ENCODE measurements at regions not wholly inside any gene's neighbourhood (a gene's known extent, or its start where the extent isn't known, plus 50 kb on each side); places are given as distances from the start of the nearest gene placed in this dataset.

DNA sequence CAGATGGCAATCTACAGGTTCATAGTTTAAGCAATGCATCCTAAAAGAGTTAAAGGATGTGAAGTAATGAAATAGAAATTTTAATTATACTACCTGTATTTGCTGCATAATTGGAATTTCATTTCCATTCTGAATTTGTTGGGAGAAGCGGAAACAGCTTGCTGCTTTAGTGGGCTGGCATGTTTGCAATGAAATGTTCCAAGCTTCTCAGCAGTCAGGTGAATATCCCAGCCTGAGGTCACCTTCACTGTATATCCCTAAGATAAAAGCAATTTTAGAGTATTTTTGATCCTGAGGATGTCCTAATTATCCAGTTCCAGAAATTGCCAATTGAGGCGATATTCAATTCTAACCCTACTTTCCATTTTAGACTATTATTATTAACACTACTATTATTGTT is 136.1 kb upstream of the ARSJ start:
- Histone ChIP-seq H3K4me3 (ENCODE audit: low read length in 3 of 3) (no peak overlapping the region), H3K36me3 (ENCODE audit: control insufficient read depth in 2 of 3, insufficient read depth in 3 of 3, low read length in 3 of 3) (no peaks in the 10 kb centered on the region), H3K9me3 (ENCODE audit: control insufficient read depth in 2 of 3, insufficient read depth in 1 of 3, low read length in 3 of 3) (no peaks in the 10 kb centered on the region), H3K27ac (ENCODE audit: low read depth in 2 of 2, low read length in 2 of 2) (no peak overlapping the region), H3K4me1 (ENCODE audit: control insufficient read depth in 2 of 3, insufficient read depth in 2 of 3, low read depth in 1 of 3, low read length in 3 of 3) (no peaks in the 10 kb centered on the region), H3K9ac (ENCODE audit: low read length in 3 of 3) (no peak overlapping the region), H3K27me3 (ENCODE audit: control insufficient read depth, insufficient read depth, low read length) (no peaks in the 10 kb centered on the region)
- intact Hi-C loops (cut with DNase I): no loop called here
- FAIRE-seq: no peak
- no peak for DNase-seq
- TF ChIP-seq, protein P1, sequence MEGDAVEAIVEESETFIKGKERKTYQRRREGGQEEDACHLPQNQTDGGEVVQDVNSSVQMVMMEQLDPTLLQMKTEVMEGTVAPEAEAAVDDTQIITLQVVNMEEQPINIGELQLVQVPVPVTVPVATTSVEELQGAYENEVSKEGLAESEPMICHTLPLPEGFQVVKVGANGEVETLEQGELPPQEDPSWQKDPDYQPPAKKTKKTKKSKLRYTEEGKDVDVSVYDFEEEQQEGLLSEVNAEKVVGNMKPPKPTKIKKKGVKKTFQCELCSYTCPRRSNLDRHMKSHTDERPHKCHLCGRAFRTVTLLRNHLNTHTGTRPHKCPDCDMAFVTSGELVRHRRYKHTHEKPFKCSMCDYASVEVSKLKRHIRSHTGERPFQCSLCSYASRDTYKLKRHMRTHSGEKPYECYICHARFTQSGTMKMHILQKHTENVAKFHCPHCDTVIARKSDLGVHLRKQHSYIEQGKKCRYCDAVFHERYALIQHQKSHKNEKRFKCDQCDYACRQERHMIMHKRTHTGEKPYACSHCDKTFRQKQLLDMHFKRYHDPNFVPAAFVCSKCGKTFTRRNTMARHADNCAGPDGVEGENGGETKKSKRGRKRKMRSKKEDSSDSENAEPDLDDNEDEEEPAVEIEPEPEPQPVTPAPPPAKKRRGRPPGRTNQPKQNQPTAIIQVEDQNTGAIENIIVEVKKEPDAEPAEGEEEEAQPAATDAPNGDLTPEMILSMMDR (IDR thresholded peaks at IDR 0.05; ENCODE audit: borderline replicate concordance, extremely low read depth, insufficient read depth): no peak

DNA sequence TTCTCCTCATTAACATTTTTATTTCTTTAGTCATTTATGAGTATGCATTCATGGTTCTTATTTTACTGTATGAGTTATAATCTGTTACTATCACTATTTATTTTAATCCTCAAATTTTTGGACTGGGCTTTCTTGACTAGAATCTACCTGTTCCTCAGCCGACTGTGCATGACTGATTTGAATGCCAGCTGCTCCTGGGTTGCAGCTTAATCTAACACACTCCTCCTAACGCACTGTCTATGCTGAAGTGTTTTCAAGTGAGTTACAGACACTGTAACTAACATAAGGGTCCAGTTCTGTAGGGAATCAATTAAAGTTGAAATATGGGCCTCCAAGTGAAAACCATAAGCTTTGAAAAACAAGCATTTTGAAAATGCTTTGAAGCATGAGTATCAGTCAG is 137.4 kb upstream of the ARSJ start:
- DNase-seq: peak in 1 of 5 donors; percentile 4

DNA sequence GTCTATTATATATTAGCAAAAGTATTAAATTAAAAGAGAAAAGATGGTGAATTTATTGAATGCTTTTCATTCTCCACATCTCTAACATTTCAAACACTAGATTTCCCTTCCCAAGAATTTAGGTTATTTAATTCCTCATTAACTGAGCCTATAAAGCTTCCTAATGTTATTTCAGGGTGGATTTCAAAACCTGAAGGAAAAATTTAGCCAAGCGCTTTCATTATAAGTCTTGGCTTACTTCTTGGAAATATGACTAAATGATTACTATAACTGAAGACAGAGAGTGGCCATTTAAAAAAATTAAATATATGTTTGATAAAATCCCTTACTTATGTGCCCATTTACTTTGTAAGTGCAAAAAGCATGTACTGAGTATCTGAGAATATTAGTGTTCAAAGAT is 141.8 kb upstream of the ARSJ start:
- TF ChIP-seq, protein P1 (IDR thresholded peaks at IDR 0.05; ENCODE audit: borderline replicate concordance, extremely low read depth, insufficient read depth): no peak
- Histone ChIP-seq H3K36me3 (ENCODE audit: control insufficient read depth in 2 of 3, insufficient read depth in 3 of 3, low read length in 3 of 3) (no peaks in the 10 kb centered on the region), H3K4me3 (ENCODE audit: low read length in 3 of 3) (no peak overlapping the region), H3K4me1 (ENCODE audit: control insufficient read depth in 2 of 3, insufficient read depth in 2 of 3, low read depth in 1 of 3, low read length in 3 of 3) (no peaks in the 10 kb centered on the region), H3K9ac (ENCODE audit: low read length in 3 of 3) (no peak overlapping the region), H3K9me3 (ENCODE audit: control insufficient read depth in 2 of 3, insufficient read depth in 1 of 3, low read length in 3 of 3) (no peaks in the 10 kb centered on the region), H3K27me3 (ENCODE audit: control insufficient read depth, insufficient read depth, low read length) (no peaks in the 10 kb centered on the region), H3K27ac (ENCODE audit: low read depth in 2 of 2, low read length in 2 of 2) (no peak overlapping the region)
- no peak for FAIRE-seq
- intact Hi-C loops (cut with DNase I): no loop called here
- no peak for DNase-seq

More for the DNA sequence above, 137.4 kb upstream of the ARSJ start:
- H3K9ac ChIP-seq (ENCODE audit: low read length in 3 of 3): no peak overlapping the region
- H3K27ac ChIP-seq (ENCODE audit: low read depth in 2 of 2, low read length in 2 of 2): no peak overlapping the region
- intact Hi-C loops (cut with DNase I): no loop called here
- no peaks in the 10 kb centered on the region for H3K9me3 ChIP-seq (ENCODE audit: control insufficient read depth in 2 of 3, insufficient read depth in 1 of 3, low read length in 3 of 3)
- no peak overlapping the region for H3K4me3 ChIP-seq (ENCODE audit: low read length in 3 of 3)
- H3K4me1 ChIP-seq (ENCODE audit: control insufficient read depth in 2 of 3, insufficient read depth in 2 of 3, low read depth in 1 of 3, low read length in 3 of 3): no peaks in the 10 kb centered on the region
- no peaks in the 10 kb centered on the region for H3K27me3 ChIP-seq (ENCODE audit: control insufficient read depth, insufficient read depth, low read length)
- H3K36me3 ChIP-seq (ENCODE audit: control insufficient read depth in 2 of 3, insufficient read depth in 3 of 3, low read length in 3 of 3): no peaks in the 10 kb centered on the region
- FAIRE-seq: no peak
- TF ChIP-seq, protein P1 (IDR thresholded peaks at IDR 0.05; ENCODE audit: borderline replicate concordance, extremely low read depth, insufficient read depth): no peak

DNA sequence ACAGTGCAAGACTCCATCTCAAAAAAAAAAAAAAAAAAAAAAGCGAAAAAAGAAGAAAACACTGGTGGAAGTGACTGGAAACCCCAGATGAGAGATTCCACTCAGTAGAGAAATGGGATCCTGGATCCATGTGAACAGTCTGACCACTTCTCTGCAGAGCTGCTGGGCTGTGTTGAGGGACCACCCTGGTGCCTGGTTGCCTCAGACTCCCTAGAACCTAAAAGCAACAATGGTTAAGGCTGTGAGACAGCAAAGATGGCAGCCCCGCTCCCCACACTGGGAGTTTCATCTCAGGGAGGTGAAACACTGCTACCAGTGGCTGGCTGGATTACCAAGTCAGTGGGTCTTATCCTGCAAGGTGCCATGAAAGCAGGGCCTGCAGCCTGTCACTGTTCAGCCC is 152.8 kb upstream of the ARSJ start:
- DNase-seq (no peak), FAIRE-seq (no peak)
- TF ChIP-seq, protein P1 (IDR thresholded peaks at IDR 0.05; ENCODE audit: borderline replicate concordance, extremely low read depth, insufficient read depth): no peak
- Histone ChIP-seq H3K27ac (ENCODE audit: low read depth in 2 of 2, low read length in 2 of 2) (no peak overlapping the region), H3K4me1 (ENCODE audit: control insufficient read depth in 2 of 3, insufficient read depth in 2 of 3, low read depth in 1 of 3, low read length in 3 of 3) (no peaks in the 10 kb centered on the region), H3K9me3 (ENCODE audit: control insufficient read depth in 2 of 3, insufficient read depth in 1 of 3, low read length in 3 of 3) (no peaks in the 10 kb centered on the region), H3K27me3 (ENCODE audit: control insufficient read depth, insufficient read depth, low read length) (no peaks in the 10 kb centered on the region), H3K9ac (ENCODE audit: low read length in 3 of 3) (no peak overlapping the region), H3K4me3 (ENCODE audit: low read length in 3 of 3) (no peak overlapping the region), H3K36me3 (ENCODE audit: control insufficient read depth in 2 of 3, insufficient read depth in 3 of 3, low read length in 3 of 3) (no peaks in the 10 kb centered on the region)
- intact Hi-C loops (cut with DNase I): no loop called here
